Stomach (tissue), 4 donors: ENCODE measurements at regions not wholly inside any gene's neighbourhood (a gene's known extent, or its start where the extent isn't known, plus 50 kb on each side); places are given as distances from the start of the nearest gene placed in this dataset.

Experiments
- CTCF ChIP-seq, 7 experiments: fragments of 450-650 bp in 4 of 7; fragments of 200-600 bp in 3 of 7; sonication (generic) in 3 of 7; IDR thresholded peaks; one replicate each; pipeline ENCODE4 v1.5.1; 2016 to 2019; ENCODE audit warnings: antibody characterized with exemption in 7 of 7, control low read depth in 2 of 7, mild to moderate bottlenecking in 1 of 7
- EP300 ChIP-seq: sonication (generic); formaldehyde crosslinking; IDR thresholded peaks from one replicate; pipeline ENCODE4 v1.6.1; 2017; ENCODE audit warnings: antibody characterized with exemption
- POLR2A ChIP-seq, 4 donors: fragments of 450-650 bp; IDR thresholded peaks; one replicate each; pipeline ENCODE4 v1.6.1; 2016; ENCODE audit warnings: antibody characterized with exemption in 4 of 4, control low read depth in 2 of 4, mild to moderate bottlenecking in 1 of 4, moderate library complexity in 1 of 4

- TF ChIP-seq CTCF (IDR thresholded peaks at IDR 0.05), result no peak
- TF ChIP-seq POLR2A (IDR thresholded peaks at IDR 0.05), result no peak
- no peak for TF ChIP-seq EP300
Observed at GRCh38 chr10:109475711-109476421, 447.4 kb downstream of the XPNPEP1 start.
